Activated CD4-positive, alpha-beta T cell treated with anti-CD3 and anti-CD28 coated beads, Interleukin-2, amount 50 U/mL, for 24 hours (primary cell): ENCODE measurements at regions not wholly inside any gene's neighbourhood (a gene's known extent, or its start where the extent isn't known, plus 50 kb on each side); places are given as distances from the start of the nearest gene placed in this dataset.
"Not testable (repeated sequence)": the region's sequence is repeated elsewhere in the genome, so short reads cannot be mapped to it uniquely, and the experiment has no call there.

ENCODE experiments used
- DNase-seq, 2 donors: peaks; one replicate each; pipeline ENCODE4 v3.0.0-alpha.2; 2020; ENCODE audit warnings: low read depth in 1 of 2, low spot score in 1 of 2

DNA sequence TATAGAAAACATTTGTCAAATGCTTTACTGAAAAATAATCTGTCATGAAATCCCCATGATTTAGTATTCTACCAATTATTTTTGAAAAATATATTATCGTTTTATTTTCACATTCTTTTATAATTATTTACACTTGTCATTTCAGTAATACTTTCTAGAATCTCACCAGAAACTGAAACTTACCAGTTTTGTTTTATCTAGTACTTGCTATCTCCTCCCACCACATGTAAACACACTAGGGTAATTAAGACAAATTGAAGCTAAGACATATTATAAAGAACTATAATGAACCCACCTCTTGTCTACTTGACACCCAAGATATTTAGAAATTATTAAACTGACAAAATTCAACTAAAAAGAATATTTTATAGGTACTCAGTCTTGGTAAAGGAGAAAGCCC is 51.5 kb upstream of the GRM3 start:
- no peak for DNase-seq

DNA sequence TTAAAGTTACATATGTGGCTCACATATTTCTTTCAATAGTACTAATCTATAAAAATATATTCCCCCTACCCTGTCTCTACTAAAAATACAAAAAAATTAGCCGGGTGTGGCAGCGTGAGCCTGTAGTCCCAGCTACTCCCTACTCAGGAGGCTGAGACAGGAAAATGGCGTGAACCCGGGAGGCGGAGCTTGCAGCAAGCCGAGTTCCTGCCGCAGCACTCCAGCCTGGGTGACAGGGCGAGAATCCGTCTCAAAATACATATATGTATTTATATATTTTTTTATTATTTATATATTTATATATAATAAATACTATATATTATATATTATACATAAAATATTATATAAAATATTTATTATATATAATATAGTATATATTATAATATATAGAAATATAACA is 69.7 kb upstream of the GRM3 start:
- DNase-seq, result no peak

DNA sequence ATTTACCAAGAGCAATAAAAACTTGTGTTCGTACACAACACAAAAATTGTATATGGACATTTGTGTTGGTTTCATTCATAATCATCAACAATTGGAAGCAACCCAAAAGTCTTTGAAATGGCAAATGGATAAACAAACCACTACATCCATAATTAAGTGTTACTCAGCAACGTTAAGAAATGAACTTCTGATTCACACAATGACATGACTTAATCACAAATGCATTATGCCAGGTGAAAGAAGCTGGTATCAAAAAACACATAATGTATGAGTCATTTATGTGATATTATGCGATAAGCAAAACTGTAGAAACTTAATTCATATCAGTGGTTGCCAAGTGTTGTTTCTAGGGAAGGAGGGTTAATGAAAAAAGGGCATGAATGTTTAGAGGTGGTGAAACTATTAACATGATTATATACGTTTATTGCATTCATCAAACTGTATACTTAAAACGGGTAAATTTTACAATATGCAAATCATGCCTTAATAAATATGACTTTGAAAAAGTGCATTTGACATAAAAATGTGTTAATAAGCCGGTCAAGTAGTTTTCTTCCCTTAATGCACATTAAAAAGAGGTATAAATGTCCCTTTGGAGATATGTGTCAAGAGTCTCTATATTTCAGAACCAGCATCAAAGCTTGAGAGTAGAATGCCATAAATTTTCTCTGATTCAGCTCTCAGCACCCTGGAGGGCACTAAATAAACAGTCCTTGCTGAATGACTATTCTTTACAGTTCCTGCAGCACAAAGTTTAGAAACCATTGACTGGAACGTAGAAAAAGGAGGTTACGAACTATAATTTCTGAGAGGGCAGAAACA is 84.8 kb upstream of the GRM3 start:
- no peak for DNase-seq

DNA sequence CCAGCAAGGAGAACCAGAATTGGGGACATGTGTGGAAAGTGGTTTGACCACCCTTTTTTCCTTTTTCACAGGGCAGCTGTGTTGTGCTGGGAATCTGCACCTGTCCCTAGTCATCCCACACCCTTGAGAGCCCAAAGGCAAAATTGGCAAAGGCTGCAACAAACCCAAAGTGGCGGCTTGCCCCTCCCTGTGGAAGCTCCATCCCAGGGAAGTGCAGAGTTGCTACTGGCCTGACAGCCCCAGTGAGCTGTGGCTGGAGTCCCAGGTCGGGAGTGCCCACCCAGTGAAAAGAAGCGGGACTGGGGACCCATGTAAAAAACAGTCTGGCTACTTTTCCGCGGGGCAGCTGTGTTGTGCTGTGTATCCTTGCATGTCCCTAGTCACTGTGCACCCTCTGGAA is 109.1 kb upstream of the GRM3 start:
- no peak for DNase-seq

DNA sequence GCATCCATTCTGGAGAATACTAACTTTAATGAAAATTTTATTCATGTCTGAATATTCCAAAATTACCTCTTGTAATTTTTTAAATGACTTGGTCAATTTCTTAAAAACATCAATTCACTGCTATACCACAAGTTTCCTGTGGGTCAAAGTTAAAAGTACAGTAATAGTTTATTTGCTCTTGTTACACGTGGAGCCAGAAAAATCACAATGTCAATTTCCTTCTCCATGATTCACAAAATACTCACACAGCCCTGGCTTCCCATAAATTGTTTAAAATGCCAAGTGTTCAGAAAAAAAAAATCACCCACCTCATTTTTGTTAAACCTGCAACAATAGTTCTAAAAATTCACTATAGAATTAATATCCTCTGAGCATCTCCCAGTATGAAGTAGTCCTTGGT is 139.5 kb upstream of the GRM3 start:
- DNase-seq, result no peak

DNA sequence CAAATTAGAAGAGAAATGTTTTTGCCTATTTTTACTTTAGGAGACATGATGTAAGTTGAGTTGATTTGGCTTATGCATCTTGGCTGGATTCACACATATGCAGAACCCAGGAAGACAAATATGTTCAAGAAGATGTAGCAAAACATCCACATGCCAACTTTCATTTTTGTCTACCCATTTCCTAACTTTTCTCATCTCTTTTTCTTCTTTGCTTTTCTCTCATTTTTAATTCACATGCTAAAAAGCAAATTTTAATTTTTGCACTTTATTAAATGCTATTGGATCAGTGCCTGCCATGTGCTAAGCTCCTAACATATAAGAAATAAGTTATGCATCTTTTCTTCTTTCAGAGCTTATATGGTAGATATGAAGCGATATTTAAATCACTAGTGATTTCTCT is 143.7 kb upstream of the GRM3 start:
- no peak for DNase-seq

DNA sequence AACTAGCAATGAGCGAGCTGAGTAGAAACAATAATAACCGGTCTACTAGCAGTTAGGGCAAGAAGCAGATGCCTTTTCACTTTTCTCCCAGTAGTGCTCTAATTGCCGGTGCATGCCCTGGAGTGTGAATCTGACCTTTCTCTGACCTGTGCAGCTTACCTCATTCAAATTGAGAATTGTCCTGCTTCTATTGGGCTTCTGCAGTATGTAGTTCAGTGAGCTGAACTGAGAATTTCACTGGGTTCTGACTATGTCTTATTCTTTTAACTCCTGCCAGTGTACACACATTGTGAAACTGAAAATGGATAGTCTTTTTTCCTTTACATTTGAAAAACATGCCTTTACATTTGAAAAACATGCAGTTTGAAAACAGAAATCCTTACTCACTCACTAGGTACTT is 157.9 kb upstream of the GRM3 start:
- DNase-seq, result no peak

DNA sequence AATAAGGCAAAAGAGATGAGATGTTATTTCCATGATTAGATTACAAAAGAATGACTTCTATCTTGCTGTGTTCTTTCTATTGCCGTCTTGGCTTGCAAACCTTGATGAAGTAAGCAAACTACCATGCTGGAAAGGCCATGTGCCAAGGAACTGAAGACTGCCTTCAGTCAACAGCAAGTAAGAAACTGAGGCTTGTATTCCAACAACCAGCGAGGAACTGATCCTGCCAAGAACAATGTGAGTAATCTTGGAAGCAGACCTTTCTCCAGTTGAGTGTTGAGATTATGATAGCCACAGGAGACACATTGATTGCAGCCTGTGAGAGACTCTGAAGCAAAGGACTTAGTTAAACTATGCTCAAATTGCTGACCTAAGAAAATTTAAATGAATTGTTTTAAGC is 164.6 kb upstream of the GRM3 start:
- no peak for DNase-seq

DNA sequence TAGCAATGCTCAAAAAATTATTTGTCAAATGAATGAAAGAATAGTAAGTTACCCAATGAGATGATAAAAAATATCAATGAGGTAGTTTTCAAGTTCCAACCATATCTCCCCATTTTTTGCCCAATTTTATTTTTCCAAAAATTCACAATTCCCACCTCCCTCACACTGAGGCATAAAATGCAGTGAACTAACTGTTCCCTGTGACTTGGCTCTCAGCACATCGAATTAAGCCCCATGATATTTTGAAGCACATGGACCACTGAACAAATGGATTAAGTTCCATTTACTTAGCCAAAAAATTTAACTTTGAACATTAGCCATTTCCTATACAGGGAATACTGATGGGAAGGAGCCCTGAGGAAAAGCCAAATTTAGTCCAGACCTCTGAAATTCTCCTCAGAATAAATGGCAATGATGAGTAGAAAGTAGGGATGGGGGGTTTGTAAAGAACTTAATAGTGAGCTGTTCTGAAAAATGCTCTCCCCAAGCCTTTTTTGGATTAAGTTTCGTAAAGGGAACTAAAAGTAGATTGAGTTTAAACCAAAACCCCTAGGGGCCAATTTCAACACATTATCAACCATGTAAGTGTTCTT is 166.3 kb upstream of the GRM3 start:
- no peak for DNase-seq

DNA sequence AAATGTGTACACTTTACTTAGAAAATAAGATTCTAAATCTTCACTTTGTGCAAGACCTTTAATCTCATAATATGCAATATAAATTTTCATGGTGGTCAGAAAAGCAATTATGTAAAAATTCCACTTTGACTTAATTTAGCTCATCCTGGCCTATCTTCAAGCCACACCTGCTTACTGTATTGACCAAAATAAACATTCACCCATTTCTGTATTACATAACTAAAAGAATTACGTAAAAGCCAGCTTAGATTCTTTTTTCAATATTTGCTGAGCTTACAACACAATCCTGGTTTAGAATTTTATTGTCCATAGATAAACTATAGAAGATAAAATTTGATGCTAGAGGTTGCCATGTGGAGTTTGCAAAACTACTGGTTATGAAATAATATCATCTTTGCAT is 172.9 kb upstream of the GRM3 start:
- DNase-seq, result no peak

DNA sequence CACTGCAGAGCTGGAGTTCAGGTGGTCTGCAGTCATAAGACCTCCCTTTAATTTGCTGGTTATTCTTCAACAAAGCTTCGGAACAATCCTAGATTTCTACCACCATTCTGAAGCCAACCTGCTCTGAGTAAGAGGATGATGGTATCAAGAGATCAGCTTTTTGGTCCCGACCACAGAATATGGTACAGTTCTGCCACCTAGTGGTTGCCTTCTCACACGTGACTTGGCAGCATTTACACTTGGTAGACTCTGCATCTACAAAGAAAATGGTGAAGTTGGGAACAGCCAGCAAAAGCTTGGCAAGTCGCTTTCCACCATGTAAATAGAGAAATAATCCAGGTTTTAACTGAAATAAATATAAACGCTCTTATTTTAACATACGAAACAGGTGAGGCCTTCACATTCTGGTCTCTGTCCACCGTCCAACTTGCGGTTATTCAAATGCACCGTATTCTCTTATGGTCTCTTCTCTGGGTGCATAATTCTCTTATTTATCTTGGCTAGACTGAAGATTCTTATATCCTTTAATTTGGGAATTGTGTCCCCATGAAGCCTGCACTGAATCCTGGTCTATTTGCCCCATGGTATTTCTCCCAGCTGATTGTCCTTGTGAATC is 173.9 kb upstream of the GRM3 start:
- peak in 1 of 2 donors; percentile 24 for DNase-seq

DNA sequence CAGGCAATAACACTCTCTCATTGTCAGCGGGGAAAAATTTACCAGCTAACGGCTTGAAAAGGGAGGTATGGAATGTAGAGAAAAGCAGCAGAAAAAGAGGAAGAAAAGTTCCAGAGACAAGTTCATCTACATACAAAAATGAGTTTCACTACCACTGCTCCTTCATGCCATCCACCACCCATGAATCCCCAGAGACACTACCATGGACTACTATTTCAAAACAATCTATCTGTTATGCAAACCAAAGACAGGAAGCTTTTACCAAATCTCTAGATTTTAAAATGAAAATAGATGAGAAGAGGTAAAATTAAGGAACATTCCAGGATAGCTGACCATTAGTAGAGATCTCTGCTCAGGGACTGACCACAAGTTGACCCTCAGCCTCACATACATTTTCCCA is 189.0 kb upstream of the GRM3 start:
- no peak for DNase-seq

DNA sequence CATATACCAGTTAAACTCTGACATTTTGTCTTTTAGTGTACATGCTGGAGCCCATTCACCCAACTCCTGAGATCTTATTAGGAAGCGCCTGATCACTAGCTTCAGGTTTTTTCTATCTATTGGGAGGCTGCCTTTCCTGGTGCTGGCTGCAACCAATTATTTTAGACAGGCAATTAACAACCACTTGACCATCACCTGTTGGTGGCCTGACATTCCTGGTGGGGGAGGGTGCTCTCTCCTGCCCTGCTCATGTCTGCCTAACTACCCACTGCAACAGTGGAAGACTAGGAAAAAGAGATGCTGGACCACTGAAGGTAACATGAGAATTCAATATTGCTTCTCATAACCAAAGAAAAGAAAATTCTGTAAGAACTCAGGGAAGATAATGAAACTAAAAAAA is 190.3 kb upstream of the GRM3 start:
- DNase-seq, result no peak

DNA sequence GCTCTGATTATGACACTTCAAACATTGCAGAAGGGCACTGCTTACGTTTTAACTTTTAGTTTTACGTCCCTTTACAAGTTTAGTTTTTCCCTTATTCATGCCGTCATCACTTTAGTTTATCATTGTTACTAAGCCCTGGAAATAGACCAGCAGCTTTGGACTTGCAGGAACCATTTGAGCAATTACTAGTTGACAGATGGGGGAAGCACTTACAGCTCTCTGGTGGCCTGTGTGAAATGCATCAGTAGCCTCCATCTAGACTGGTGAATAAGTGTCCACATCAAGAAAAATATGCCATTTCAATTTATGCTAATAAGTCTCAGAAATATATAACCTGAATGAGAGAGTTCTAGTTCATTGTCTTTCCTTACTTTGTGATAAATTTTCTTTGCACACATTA is 194.9 kb upstream of the GRM3 start:
- no peak for DNase-seq

DNA sequence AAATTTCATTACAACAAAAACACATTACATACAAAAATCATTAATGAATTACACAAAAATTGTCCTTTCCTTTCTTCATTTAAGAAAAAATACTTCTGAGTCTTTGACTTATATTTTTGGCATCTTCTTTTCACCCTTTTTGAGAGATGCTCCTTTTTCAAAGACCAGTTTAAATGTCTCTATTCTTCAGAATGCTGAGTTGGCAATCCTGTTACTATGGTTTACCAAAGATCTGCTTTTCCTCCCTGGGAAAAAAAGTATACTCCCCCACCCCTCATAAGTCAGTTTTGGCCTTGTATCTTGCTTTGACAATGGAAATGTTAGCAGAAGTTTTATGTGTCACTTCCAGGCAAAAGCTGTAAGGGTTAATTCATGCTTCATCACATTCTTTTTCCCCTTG is 198.4 kb upstream of the GRM3 start:
- DNase-seq, result no peak

DNA sequence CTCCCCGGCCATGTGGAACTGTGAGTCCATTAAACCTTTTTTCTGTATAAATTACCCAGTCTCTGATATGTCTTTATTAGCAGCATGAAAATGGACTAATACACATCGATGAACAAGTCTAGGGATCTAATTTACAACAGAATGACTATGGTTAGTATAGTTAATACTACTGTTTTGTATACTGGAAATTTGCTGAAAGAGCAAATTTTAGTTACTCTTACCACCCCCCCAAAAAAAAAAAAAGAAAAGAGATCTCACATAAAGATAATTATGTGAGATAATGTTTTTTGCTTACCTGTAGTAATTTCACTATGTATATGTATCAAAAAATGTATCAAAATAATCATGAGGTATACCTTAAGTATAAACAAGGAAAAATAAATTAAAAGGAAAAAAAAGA is 199.5 kb upstream of the GRM3 start:
- no peak for DNase-seq

DNA sequence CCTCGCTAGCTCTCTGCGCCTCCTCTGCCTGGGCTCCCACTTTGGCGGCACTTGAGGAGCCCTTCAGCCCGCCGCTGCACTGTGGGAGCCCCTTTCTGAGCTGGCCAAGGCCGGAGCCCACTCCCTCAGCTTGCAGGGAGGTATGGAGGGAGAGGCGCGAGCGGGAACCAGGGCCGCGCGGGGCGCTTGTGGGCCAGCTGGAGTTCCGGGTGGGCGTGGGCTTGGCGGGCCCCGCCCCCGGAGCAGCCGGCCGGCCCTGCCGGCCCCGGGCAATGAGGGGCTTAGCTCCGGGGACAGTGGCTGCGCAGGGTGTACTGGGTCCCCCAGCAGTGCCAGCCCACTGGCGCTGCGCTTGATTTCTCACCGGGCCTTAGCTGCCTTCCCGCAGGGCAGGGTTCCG is 203.3 kb upstream of the GRM3 start:
- DNase-seq, result not testable (repeated sequence)

DNA sequence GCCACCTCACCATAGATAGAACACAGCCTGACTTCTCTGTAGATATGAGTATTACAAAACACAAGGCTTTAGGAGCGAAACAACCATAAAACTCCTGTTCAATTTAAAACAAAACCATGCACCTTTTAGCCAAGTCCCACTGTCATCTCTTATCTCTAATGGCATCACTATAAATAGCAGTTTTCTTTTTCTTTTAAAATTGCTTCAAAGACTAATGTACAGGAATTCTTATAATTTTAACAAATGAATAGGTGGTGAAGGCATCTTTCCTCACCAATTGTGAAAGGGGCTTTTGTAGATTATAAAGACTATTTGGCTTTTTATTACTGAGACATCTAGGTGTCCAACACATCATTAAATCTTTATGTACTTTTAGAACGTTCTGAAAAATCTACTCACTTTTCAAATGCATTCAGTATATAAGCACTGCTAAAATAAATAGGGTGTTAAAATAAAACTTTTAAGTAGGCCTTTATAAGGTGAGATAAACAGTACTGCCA is 205.7 kb upstream of the GRM3 start:
- DNase-seq, result no peak

DNA sequence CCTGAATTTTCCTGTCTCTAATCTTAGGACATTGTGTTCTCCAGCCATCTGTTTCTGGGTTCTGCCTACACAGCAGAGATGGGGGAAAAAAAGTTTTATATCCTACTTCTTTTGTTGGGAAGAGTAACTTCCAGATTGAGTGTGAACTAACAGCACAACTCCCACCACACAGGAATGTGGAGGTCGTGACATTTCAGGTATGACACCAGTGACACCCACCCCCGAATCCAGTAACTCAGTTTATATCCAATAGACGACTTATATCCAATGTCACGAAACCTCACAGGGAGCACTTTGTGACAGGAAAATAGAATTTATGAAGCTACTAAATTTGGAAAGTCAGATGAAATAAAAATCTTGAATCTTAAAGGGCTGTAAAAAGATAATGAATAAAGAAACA is 211.9 kb upstream of the GRM3 start:
- no peak for DNase-seq

DNA sequence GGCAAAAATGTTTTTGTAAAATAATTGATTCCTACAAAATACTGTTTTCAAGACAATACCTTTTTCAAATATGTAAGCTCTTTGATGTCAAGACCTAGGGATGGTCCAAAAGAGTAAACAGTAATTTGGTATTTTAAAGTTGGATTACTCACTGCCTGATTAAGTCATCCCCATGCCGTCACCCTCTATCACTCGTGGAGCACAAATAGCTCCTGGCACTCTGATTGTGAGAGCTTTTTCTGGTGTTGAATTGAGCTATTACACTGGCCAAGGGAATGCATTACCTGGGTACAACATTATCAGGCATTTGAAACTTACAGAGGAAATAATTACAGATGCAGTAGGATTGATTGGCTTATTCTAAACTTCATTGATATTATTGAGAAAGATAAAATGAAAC is 231.9 kb upstream of the GRM3 start:
- DNase-seq, result no peak

DNA sequence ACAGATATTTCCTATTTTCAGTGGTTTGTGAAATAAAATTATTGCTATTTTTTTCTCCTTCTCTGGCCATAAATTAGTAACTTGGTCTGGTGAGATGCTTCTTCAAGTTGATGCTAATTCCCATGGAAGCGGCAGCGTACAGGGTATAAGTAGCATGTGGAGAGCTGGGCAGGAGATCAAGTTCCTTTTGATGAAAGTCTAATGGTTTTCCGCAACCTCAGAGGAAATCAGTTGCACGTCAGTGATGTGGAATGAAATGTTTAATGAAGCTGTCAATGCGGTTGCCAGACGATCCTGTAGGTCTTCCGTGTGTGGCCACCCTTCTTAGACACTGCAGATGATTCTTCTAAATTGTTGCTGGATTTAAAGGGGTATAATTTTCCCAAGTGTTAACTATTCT is 236.4 kb upstream of the GRM3 start:
- no peak for DNase-seq

DNA sequence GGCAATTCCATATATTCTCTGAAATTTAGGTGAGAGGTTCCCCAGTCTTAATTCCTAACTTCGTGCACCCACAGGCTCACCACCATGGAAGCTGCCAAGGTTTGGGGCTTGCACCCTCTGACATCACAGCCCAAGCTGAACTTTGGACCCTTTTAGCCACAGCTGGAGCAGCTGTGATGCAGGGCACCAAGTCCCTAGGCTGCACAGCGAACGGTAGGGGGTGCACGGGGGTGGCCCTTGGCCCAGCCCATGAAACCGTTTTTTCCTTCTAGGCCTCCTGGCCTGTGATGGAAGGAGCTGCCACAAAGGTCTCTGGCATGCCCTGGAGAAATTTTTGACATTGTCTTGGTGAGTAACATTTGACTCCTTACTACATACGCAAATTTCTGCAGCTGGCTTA is 251.9 kb upstream of the GRM3 start:
- no peak for DNase-seq

DNA sequence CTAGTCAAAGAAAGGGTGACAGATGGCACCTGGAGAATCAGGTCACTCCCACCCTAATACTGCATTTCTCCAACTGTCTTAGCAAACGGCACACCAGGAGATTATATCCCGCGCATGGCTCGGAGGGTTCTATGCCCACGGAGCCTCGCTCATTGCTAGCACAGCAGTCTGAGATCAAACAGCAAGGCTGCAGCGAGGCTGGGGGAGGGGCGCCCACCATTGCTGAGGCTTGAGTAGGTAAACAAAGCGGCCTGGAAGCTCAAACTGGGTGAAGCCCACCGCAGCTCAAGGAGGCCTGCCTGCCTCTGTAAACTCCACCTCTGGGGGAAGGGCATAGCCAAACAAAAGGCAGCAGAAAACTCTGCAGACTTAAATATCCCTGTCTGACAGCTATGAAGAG is 268.1 kb upstream of the GRM3 start:
- not testable (repeated sequence) for DNase-seq
